Inflammatory macrophage treated with lipopolysaccharide for 4 hours (primary cell): ENCODE measurements at regions not wholly inside any gene's neighbourhood (a gene's known extent, or its start where the extent isn't known, plus 50 kb on each side); places are given as distances from the start of the nearest gene placed in this dataset.

Source experiments
- DNase-seq: peaks from one replicate; pipeline ENCODE4 v3.0.0-alpha.2; 2020

- DNase-seq: no peak
These were observed 105.3 kb downstream of the TSN start for GRCh38 chr2:121860758-121861227.

- DNase-seq: no peak
These were observed 106.8 kb downstream of the TSN start for GRCh38 chr2:121862286-121862685.

GRCh38 chr2:121865914-121866313, 110.5 kb downstream of the TSN start:
- no peak for DNase-seq

GRCh38 chr2:121866789-121867188, 111.3 kb downstream of the TSN start:
- DNase-seq: no peak

GRCh38 chr2:121868652-121869051, 113.2 kb downstream of the TSN start:
- no peak for DNase-seq

- DNase-seq: no peak
These were observed 113.9 kb downstream of the TSN start for GRCh38 chr2:121869363-121869762.

- DNase-seq: no peak
These were observed 114.4 kb downstream of the TSN start for GRCh38 chr2:121869873-121870272.

- DNase-seq: no peak
These were observed 117.2 kb downstream of the TSN start for GRCh38 chr2:121872651-121873050.

- DNase-seq: no peak
These were observed 118.4 kb downstream of the TSN start for GRCh38 chr2:121873864-121874263.

- no peak for DNase-seq
These were observed 120.2 kb downstream of the TSN start for GRCh38 chr2:121875585-121876185.

- DNase-seq: no peak
These were observed 121.9 kb downstream of the TSN start for GRCh38 chr2:121877366-121877765.

- no peak for DNase-seq
These were observed 124.8 kb downstream of the TSN start for GRCh38 chr2:121880283-121880682.

- no peak for DNase-seq
These were observed 125.6 kb downstream of the TSN start for GRCh38 chr2:121881038-121881437.

GRCh38 chr2:121881950-121882349, 126.5 kb downstream of the TSN start:
- DNase-seq: no peak

- no peak for DNase-seq
These were observed 128.6 kb downstream of the TSN start for GRCh38 chr2:121884078-121884477.

GRCh38 chr2:121884511-121884921, 129.1 kb downstream of the TSN start:
- no peak for DNase-seq

GRCh38 chr2:121886059-121886458, 130.6 kb downstream of the TSN start:
- no peak for DNase-seq

- no peak for DNase-seq
These were observed 132.2 kb downstream of the TSN start for GRCh38 chr2:121887513-121888188.

GRCh38 chr2:121888189-121888557, 132.7 kb downstream of the TSN start:
- no peak for DNase-seq

- no peak for DNase-seq
These were observed 134.6 kb downstream of the TSN start for GRCh38 chr2:121890041-121890440.

GRCh38 chr2:121895723-121896571, 140.5 kb downstream of the TSN start:
- no peak for DNase-seq

GRCh38 chr2:121897335-121897970, 142.0 kb downstream of the TSN start:
- DNase-seq: peak; percentile 2

GRCh38 chr2:121898483-121898882, 143.0 kb downstream of the TSN start:
- DNase-seq: no peak
